ENCODE measurements at regions not wholly inside any gene's neighbourhood (a gene's known extent, or its start where the extent isn't known, plus 50 kb on each side); places are given as distances from the start of the nearest gene placed in this dataset.
"Not testable (repeated sequence)": the region's sequence is repeated elsewhere in the genome, so short reads cannot be mapped to it uniquely, and the experiment has no call there.

GRCh38 chr2:192682511-192682910 lies 487.8 kb upstream of the TMEFF2 start:
- not testable (repeated sequence) for H3K4me3 ChIP-seq (ENCODE audit: low read length); H3K36me3 ChIP-seq (ENCODE audit: control insufficient read depth, insufficient read depth, low read length); H3K9ac ChIP-seq (ENCODE audit: low read length); H3K27me3 ChIP-seq (ENCODE audit: control insufficient read depth, insufficient read depth, low read length); H3K4me1 ChIP-seq (ENCODE audit: control insufficient read depth, insufficient read depth, low read length); H3K27ac ChIP-seq (ENCODE audit: low read depth, low read length)

GRCh38 chr2:192675681-192676080 lies 480.9 kb upstream of the TMEFF2 start:
- Histone ChIP-seq H3K27me3 (ENCODE audit: control insufficient read depth, insufficient read depth, low read length) (no peaks in the 10 kb centered on the region), H3K4me1 (ENCODE audit: control insufficient read depth, insufficient read depth, low read length) (no peaks in the 10 kb centered on the region)

GRCh38 chr2:192669505-192670091 lies 474.9 kb upstream of the TMEFF2 start:
- H3K4me1 ChIP-seq (ENCODE audit: control insufficient read depth, insufficient read depth, low read length) = no peaks in the 10 kb centered on the region
- H3K4me3 ChIP-seq (ENCODE audit: low read length) = no peak overlapping the region
- H3K27ac ChIP-seq (ENCODE audit: low read depth, low read length) = no peak overlapping the region
- H3K36me3 ChIP-seq (ENCODE audit: control insufficient read depth, insufficient read depth, low read length) = no peaks in the 10 kb centered on the region
- H3K9ac ChIP-seq (ENCODE audit: low read length) = no peak overlapping the region
- no peaks in the 10 kb centered on the region for H3K27me3 ChIP-seq (ENCODE audit: control insufficient read depth, insufficient read depth, low read length)

More at GRCh38 chr2:192675681-192676080, 480.9 kb upstream of the TMEFF2 start:
- no peak overlapping the region for H3K4me3 ChIP-seq (ENCODE audit: low read length)
- H3K27ac ChIP-seq (ENCODE audit: low read depth, low read length) = no peak overlapping the region
- no peaks in the 10 kb centered on the region for H3K36me3 ChIP-seq (ENCODE audit: control insufficient read depth, insufficient read depth, low read length)
- no peak overlapping the region for H3K9ac ChIP-seq (ENCODE audit: low read length)

GRCh38 chr2:192660555-192660954 lies 465.8 kb upstream of the TMEFF2 start:
- not testable (repeated sequence) for H3K4me3 ChIP-seq (ENCODE audit: low read length); H3K9ac ChIP-seq (ENCODE audit: low read length); H3K27ac ChIP-seq (ENCODE audit: low read depth, low read length); H3K4me1 ChIP-seq (ENCODE audit: control insufficient read depth, insufficient read depth, low read length); H3K36me3 ChIP-seq (ENCODE audit: control insufficient read depth, insufficient read depth, low read length); H3K27me3 ChIP-seq (ENCODE audit: control insufficient read depth, insufficient read depth, low read length)

- Histone ChIP-seq H3K27me3 (ENCODE audit: control insufficient read depth, insufficient read depth, low read length) (no peaks in the 10 kb centered on the region), H3K4me3 (ENCODE audit: low read length) (no peak overlapping the region), H3K27ac (ENCODE audit: low read depth, low read length) (no peak overlapping the region), H3K9ac (ENCODE audit: low read length) (no peak overlapping the region), H3K36me3 (ENCODE audit: control insufficient read depth, insufficient read depth, low read length) (no peaks in the 10 kb centered on the region), H3K4me1 (ENCODE audit: control insufficient read depth, insufficient read depth, low read length) (no peaks in the 10 kb centered on the region)
These were observed 462.6 kb upstream of the TMEFF2 start for GRCh38 chr2:192657362-192657761.

GRCh38 chr2:192655916-192656315 lies 461.2 kb upstream of the TMEFF2 start:
- Histone ChIP-seq H3K27me3 (ENCODE audit: control insufficient read depth, insufficient read depth, low read length) (no peaks in the 10 kb centered on the region), H3K36me3 (ENCODE audit: control insufficient read depth, insufficient read depth, low read length) (no peaks in the 10 kb centered on the region), H3K9ac (ENCODE audit: low read length) (no peak overlapping the region), H3K4me3 (ENCODE audit: low read length) (no peak overlapping the region), H3K27ac (ENCODE audit: low read depth, low read length) (no peak overlapping the region), H3K4me1 (ENCODE audit: control insufficient read depth, insufficient read depth, low read length) (no peaks in the 10 kb centered on the region)

GRCh38 chr2:192645811-192646598 lies 451.3 kb upstream of the TMEFF2 start:
- H3K4me3 ChIP-seq (ENCODE audit: low read length) = no peak overlapping the region
- H3K9ac ChIP-seq (ENCODE audit: low read length) = no peak overlapping the region
- no peak overlapping the region for H3K27ac ChIP-seq (ENCODE audit: low read depth, low read length)
- H3K27me3 ChIP-seq (ENCODE audit: control insufficient read depth, insufficient read depth, low read length) = no peaks in the 10 kb centered on the region
- H3K36me3 ChIP-seq (ENCODE audit: control insufficient read depth, insufficient read depth, low read length) = no peaks in the 10 kb centered on the region
- H3K4me1 ChIP-seq (ENCODE audit: control insufficient read depth, insufficient read depth, low read length) = no peaks in the 10 kb centered on the region

GRCh38 chr2:192634557-192634956 lies 439.8 kb upstream of the TMEFF2 start:
- Histone ChIP-seq H3K4me1 (ENCODE audit: control insufficient read depth, insufficient read depth, low read length) (no peaks in the 10 kb centered on the region), H3K27ac (ENCODE audit: low read depth, low read length) (no peak overlapping the region), H3K4me3 (ENCODE audit: low read length) (no peak overlapping the region)

GRCh38 chr2:192628017-192628416 lies 433.3 kb upstream of the TMEFF2 start:
- Histone ChIP-seq H3K4me3 (ENCODE audit: low read length) (no peak overlapping the region), H3K27me3 (ENCODE audit: control insufficient read depth, insufficient read depth, low read length) (no peaks in the 10 kb centered on the region), H3K27ac (ENCODE audit: low read depth, low read length) (no peak overlapping the region), H3K9ac (ENCODE audit: low read length) (no peak overlapping the region), H3K4me1 (ENCODE audit: control insufficient read depth, insufficient read depth, low read length) (no peaks in the 10 kb centered on the region), H3K36me3 (ENCODE audit: control insufficient read depth, insufficient read depth, low read length) (no peaks in the 10 kb centered on the region)

More at GRCh38 chr2:192634557-192634956, 439.8 kb upstream of the TMEFF2 start:
- H3K9ac ChIP-seq (ENCODE audit: low read length) = no peak overlapping the region
- no peaks in the 10 kb centered on the region for H3K36me3 ChIP-seq (ENCODE audit: control insufficient read depth, insufficient read depth, low read length)
- H3K27me3 ChIP-seq (ENCODE audit: control insufficient read depth, insufficient read depth, low read length) = no peaks in the 10 kb centered on the region

- no peak overlapping the region for H3K4me3 ChIP-seq (ENCODE audit: low read length)
- H3K4me1 ChIP-seq (ENCODE audit: control insufficient read depth, insufficient read depth, low read length) = no peaks in the 10 kb centered on the region
- H3K36me3 ChIP-seq (ENCODE audit: control insufficient read depth, insufficient read depth, low read length) = no peaks in the 10 kb centered on the region
- H3K27me3 ChIP-seq (ENCODE audit: control insufficient read depth, insufficient read depth, low read length) = no peaks in the 10 kb centered on the region
- H3K27ac ChIP-seq (ENCODE audit: low read depth, low read length) = no peak overlapping the region
- H3K9ac ChIP-seq (ENCODE audit: low read length) = no peak overlapping the region
These were observed 420.4 kb upstream of the TMEFF2 start for GRCh38 chr2:192615105-192615504.

GRCh38 chr2:192604295-192604694 lies 409.6 kb upstream of the TMEFF2 start:
- Histone ChIP-seq H3K4me3 (ENCODE audit: low read length) (no peak overlapping the region), H3K27ac (ENCODE audit: low read depth, low read length) (no peak overlapping the region), H3K27me3 (ENCODE audit: control insufficient read depth, insufficient read depth, low read length) (no peaks in the 10 kb centered on the region), H3K9ac (ENCODE audit: low read length) (no peak overlapping the region), H3K36me3 (ENCODE audit: control insufficient read depth, insufficient read depth, low read length) (no peaks in the 10 kb centered on the region), H3K4me1 (ENCODE audit: control insufficient read depth, insufficient read depth, low read length) (no peaks in the 10 kb centered on the region)

- not testable (repeated sequence) for H3K4me1 ChIP-seq (ENCODE audit: control insufficient read depth, insufficient read depth, low read length); H3K4me3 ChIP-seq (ENCODE audit: low read length); H3K27me3 ChIP-seq (ENCODE audit: control insufficient read depth, insufficient read depth, low read length)
These were observed 403.9 kb upstream of the TMEFF2 start for GRCh38 chr2:192598649-192599048.

GRCh38 chr2:192593561-192593960 lies 398.8 kb upstream of the TMEFF2 start:
- no peak overlapping the region for H3K9ac ChIP-seq (ENCODE audit: low read length)
- H3K27me3 ChIP-seq (ENCODE audit: control insufficient read depth, insufficient read depth, low read length) = no peaks in the 10 kb centered on the region
- H3K27ac ChIP-seq (ENCODE audit: low read depth, low read length) = no peak overlapping the region
- H3K36me3 ChIP-seq (ENCODE audit: control insufficient read depth, insufficient read depth, low read length) = no peaks in the 10 kb centered on the region
- no peaks in the 10 kb centered on the region for H3K4me1 ChIP-seq (ENCODE audit: control insufficient read depth, insufficient read depth, low read length)
- no peak overlapping the region for H3K4me3 ChIP-seq (ENCODE audit: low read length)

More at GRCh38 chr2:192598649-192599048, 403.9 kb upstream of the TMEFF2 start:
- H3K9ac ChIP-seq (ENCODE audit: low read length); H3K27ac ChIP-seq (ENCODE audit: low read depth, low read length); H3K36me3 ChIP-seq (ENCODE audit: control insufficient read depth, insufficient read depth, low read length): not testable (repeated sequence)
